ENCODE measurements at regions not wholly inside any gene's neighbourhood (a gene's known extent, or its start where the extent isn't known, plus 50 kb on each side); places are given as distances from the start of the nearest gene placed in this dataset.
A peak's percentile ranks its signal among the peaks of the same experiment; 100 is the strongest.

GRCh38 chr17:59451706-59452105 is 113.7 kb upstream of the DHX40 start:
- H3K4me3 ChIP-seq = no peak overlapping the region
- H3K27ac ChIP-seq = no peak overlapping the region

DNA sequence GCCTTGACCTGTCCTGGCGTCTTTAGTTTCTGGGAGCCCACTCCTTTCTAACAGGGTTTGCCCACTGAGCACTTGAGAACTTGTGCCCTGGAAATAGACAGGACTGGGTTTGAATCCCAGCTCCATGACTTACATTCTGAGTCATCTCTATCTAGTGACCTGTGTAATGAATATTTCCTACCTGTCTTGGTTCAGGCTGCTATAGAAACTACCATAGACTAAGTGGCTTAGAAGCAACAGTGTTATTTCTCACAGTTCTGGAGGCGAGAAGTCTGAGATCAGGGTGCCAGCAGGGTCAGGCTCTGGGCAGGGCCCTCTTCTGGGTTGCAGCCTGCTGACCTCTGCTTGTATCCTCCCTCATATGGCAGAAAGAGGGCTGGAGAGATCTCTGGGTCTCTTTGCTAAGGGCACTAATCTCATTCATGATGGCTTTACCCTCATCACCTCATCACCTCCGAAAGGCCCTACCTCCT is 110.7 kb upstream of the DHX40 start:
- no peak overlapping the region for H3K4me3 ChIP-seq
- no peak overlapping the region for H3K27ac ChIP-seq

DNA sequence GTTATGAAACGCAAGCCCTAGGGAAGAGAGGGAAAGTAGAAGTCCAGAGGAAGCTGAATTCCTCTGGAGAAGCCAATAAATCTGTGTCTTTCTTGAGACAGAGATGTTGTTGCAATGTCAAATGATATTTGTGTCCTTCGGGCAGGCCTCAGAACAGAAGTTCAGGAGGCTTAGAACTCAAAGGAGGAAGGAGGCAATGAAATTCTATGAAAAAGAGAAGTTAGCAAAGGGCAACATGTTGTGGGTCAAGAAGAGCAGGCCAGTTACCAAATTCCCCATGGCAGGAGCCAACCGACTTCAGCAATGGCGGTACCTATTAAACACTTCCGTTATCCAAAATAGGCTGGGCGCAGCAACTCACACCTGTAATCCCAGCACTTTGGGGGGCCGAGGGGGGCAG is 109.0 kb upstream of the DHX40 start:
- Histone ChIP-seq H3K4me3 (no peak overlapping the region), H3K27ac (no peak overlapping the region)

GRCh38 chr17:59456923-59457615 is 108.3 kb upstream of the DHX40 start:
- Histone ChIP-seq H3K27ac (no peak overlapping the region), H3K4me3 (no peak overlapping the region)

DNA sequence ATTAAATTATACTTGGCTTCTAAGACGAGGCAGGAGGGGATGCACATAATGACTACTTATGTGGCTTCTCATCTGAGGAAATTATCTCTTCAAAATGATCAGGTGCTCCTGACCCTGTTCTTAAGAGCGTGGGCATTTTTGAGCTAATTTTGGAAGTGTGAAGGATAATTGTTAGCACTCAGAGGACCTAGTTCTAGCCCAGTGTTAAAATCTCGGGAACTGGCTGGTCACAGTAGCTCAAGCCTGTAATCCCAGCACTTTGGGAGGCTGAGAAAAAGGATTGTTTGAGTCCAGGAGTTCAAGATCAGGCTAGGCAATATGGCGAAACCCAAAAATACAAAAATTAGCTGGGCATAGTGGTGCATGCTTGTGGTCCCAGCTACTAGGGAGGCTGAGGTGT is 103.0 kb upstream of the DHX40 start:
- Histone ChIP-seq H3K4me3 (no peak overlapping the region), H3K27ac (no peak overlapping the region)

- H3K27ac ChIP-seq = no peak overlapping the region
- no peak overlapping the region for H3K4me3 ChIP-seq
Observed at GRCh38 chr17:59464246-59464645, 101.2 kb upstream of the DHX40 start.

GRCh38 chr17:59465949-59466307 is 99.5 kb upstream of the DHX40 start:
- no peak overlapping the region for H3K4me3 ChIP-seq
- no peak overlapping the region for H3K27ac ChIP-seq

DNA sequence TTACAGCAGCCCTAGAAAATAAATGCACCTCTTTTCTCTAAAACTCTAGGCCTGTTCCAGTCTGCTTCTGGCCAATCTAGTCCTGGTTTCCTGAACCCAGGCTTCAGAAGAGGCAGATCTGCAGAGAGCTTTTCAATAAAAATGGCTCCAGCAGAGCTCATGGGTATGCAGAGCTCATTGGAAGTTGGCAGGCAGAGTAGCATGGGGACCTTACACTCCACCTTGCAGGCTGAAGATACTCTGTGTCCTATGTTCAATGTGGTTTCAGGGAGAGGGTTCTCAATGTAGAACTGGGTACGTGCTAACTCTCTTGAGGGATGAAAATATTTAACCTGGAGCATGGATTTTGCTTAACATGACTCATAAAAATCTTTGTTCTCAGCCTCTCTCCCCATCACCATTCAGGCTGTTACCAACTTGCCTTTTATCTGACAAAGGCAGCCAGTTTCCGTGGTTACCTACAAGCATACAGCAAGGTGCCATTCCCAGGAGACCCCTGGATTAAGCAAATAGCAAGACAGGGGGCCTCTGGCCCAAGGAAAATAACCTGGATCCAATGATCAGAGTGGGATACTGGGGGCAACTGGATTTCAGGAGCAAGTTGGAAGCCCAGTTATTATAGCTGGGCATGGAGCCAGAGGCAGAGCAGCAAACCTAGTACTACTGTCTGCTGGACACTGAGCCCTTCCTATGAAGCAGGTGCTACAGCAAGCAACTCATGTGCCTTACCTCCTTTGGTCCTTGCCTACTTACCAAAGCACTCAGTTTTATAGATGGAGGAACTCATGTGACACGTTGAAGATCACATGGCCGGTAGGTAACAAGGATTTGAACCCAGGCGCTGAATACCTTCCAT is 98.2 kb upstream of the DHX40 start:
- Histone ChIP-seq H3K27ac (no peak overlapping the region), H3K4me3 (no peak overlapping the region)

GRCh38 chr17:59469786-59470485 is 95.5 kb upstream of the DHX40 start:
- H3K27ac ChIP-seq = no peak overlapping the region
- H3K4me3 ChIP-seq = no peak overlapping the region

DNA sequence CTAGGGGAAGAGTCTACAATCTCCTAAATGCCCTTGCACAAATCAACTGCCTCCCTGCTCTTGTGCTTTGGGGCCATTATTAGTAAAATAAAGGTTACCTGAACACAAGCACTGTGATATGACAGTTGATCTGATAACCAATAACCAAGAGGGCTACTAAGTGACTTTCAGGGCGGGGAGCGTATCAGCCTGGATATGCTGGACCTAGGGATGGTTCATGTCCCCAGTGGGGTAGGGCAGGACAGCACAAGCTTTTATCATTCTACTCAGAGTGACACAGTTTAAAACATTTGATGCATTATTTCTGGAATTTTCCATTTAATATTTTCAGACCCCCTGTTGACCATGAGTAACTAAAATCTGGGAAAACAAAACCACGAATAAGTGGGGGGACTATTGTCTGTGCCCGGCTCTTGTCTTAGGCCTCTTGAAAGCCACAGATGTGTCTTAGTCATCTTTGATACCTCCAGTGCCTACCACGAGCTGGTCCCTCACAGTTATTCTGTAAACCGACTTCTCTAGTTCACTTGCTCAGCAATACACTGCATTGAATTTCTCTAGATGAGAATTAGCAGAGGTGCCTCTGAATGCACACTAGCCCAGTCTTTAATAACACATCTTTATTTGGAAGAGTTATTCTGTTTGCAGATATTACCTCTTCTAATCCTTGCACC is 94.6 kb upstream of the DHX40 start:
- Histone ChIP-seq H3K4me3 (no peak overlapping the region), H3K27ac (no peak overlapping the region)

- Histone ChIP-seq H3K27ac (no peak overlapping the region), H3K4me3 (no peak overlapping the region)
Observed at GRCh38 chr17:59476413-59476812, 89.0 kb upstream of the DHX40 start.

DNA sequence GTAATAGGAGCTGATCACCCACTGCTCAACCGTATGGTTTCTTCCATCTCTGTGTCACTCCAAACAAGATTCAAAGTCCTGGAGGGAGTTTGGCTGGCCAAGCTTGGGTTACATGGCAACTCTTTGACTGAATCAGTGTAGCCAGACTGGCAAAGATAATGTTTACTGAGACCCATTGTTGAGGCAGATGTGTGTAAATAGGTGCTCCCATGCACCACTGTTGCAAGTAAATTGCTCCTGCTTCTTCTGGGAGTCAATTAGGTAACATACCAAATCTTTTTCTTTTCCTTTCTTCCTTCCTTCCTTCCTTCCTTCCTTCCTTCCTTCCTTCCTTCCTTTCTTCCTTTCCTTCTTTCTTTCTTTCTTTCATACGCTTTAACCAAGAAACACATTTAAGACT is 86.3 kb upstream of the DHX40 start:
- Histone ChIP-seq H3K4me3 (no peak overlapping the region), H3K27ac (no peak overlapping the region)

DNA sequence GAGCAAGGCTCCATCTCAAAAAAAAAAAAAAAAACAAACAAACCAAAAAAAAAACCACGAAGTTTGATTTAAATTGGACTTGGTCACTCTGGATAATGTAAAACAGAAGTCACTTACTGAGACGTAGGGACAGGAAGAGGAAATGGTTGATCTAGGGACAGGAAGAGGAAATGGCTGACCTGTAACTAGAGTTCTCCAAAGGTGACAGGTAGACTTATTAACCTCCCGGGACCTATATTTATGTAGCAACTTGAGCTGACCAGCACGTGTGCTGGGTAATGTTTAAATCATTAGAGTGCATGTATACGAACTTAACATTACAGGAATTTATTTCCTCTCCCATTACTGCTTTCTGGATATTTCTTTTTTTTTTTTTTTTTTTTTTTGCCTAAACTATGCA is 81.5 kb upstream of the DHX40 start:
- Histone ChIP-seq H3K4me3 (no peak overlapping the region), H3K27ac (no peak overlapping the region)

DNA sequence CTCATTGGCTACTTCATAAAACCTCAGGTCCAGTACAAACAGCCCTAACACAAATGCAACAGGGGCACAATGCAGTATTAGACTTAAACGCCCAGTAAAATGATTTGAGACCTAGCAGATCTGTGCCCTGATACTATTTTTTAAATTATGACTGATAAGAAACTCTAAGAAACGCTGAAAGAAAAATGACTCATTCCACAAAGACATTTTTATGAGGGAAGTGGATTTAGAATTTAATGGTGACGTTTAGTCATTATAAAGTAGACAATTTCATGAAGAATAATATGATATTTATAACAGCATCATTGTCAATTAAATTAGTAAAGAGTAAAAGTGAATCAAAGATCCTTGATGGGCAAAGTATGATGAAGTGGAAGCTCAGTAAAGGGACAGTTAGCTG is 80.4 kb upstream of the DHX40 start:
- Histone ChIP-seq H3K4me3 (no peak overlapping the region), H3K27ac (no peak overlapping the region)

GRCh38 chr17:59485946-59486345 is 79.5 kb upstream of the DHX40 start:
- Histone ChIP-seq H3K27ac (no peak overlapping the region), H3K4me3 (no peak overlapping the region)

DNA sequence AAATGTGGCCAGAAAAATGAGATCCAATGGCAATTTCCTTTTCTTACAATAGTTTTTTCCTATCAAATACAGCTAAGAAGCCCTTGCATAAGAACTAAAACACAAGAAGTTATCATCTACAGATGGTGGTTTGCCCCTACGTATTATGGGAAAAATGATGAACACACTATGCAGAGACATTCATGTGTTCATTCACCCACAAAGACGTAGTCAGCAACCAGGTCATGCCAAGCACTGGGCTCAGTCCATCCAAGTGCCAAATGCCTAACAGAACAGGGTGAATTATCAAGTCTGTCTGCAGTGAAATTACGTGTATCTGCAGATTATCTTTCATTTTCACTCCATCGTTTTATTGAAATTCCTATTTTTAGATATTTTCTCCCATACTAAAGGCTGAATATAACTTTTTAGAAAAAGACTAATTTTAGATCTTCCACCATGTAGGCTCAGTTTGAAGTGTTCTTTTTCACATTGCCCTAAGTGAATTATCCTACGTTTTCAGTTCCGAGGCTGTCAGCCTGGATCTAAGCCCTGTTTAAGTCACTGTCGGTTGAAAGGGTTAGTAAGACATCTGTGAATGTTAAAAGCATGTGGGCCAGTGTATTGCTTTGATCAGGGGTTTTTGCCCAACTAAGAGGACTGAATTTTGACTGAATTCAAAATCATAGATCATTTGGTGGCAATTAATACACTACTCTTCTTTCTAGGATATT is 78.1 kb upstream of the DHX40 start:
- Histone ChIP-seq H3K4me3 (no peak overlapping the region), H3K27ac (peak overlapping the region in 2 of 21 experiments; percentile 49 to 57)

DNA sequence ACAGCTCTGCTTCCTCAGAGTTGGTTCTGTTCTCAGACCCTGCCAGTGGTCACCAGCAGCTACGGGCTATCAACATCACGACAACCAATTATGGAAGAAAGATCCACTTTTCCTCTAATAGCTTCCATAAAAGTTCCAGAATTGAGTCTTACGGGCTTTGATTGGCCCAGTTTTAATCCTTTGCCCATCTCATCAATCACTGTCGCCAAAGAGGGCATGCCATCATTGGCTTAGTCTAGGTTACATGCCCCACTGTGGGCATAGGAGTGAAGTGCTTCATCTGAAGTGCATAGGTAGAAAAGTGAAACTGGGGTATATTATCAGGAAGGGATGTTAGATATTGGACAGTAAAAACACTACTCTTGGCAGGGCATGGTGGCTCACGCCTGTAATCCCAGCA is 76.6 kb upstream of the DHX40 start:
- no peak overlapping the region for H3K27ac ChIP-seq
- H3K4me3 ChIP-seq = no peak overlapping the region

GRCh38 chr17:59490216-59490615 is 75.2 kb upstream of the DHX40 start:
- Histone ChIP-seq H3K27ac (no peak overlapping the region), H3K4me3 (no peak overlapping the region)

GRCh38 chr17:59491353-59492090 is 73.9 kb upstream of the DHX40 start:
- Histone ChIP-seq H3K27ac (no peak overlapping the region), H3K4me3 (no peak overlapping the region)

All from skin epidermis (tissue), 12 donors.